IMR-90 (cell line): ENCODE measurements at regions not wholly inside any gene's neighbourhood (a gene's known extent, or its start where the extent isn't known, plus 50 kb on each side); places are given as distances from the start of the nearest gene placed in this dataset.
A peak's percentile ranks its signal among the peaks of the same experiment; 100 is the strongest.

Experiments
- ATAC-seq: fragments of 200-7000 bp; cut with Tn5 transposase; 2 replicates; pipeline ENCODE4 v1.9.1; 2020; ENCODE audit warnings: low read depth, mild to moderate bottlenecking, moderate library complexity
- BruUV-seq: library from RNA; stranded (reverse); fragments of 400-500 nt; replicated peaks from 2 replicates; lab custom pipeline; 2021; lab: Mats Ljungman, UMichigan
- CTCF ChIA-PET: fragments of 300-600 bp; formaldehyde crosslinking; extraction: SDS; loops from one replicate; lab custom pipeline; 2021; ENCODE audit warnings: antibody characterized with exemption; lab: Yijun Ruan, JAX
- POLR2A ChIA-PET: fragments of 300-600 bp; sonication (Branson Sonifier 250); formaldehyde crosslinking; loops from one replicate; lab custom pipeline; 2022; ENCODE audit warnings: antibody characterized with exemption; ENCODE audit not compliant: unreplicated experiment; lab: Charles Lee
- DNase-seq: peaks from one replicate; pipeline ENCODE4 v3.0.0; 2013
- H2AFZ ChIP-seq: replicated peaks from 2 replicates; pipeline ENCODE3; 2013; ENCODE audit warnings: low read length, mild to moderate bottlenecking; ENCODE audit not compliant: poor library complexity
- H2AK5ac ChIP-seq: 2 replicates; pipeline ENCODE4 v1.6.1; 2013; ENCODE audit warnings: low read depth, low read length, inconsistent platforms
- H2AK9ac ChIP-seq: replicated peaks from 2 replicates; pipeline ENCODE3; 2013; ENCODE audit warnings: mild to moderate bottlenecking, low read depth, low read length, moderate library complexity; ENCODE audit not compliant: poor library complexity
- H2BK120ac ChIP-seq: 2 replicates; pipeline ENCODE4 v1.6.1; 2013; ENCODE audit warnings: low read depth, low read length, inconsistent platforms
- H2BK15ac ChIP-seq: 3 replicates; pipeline ENCODE4 v1.6.1; 2013; ENCODE audit warnings: low read depth, low read length, inconsistent platforms
- H2BK20ac ChIP-seq: 2 replicates; pipeline ENCODE4 v1.6.1; 2013; ENCODE audit warnings: low read depth, mild to moderate bottlenecking, inconsistent platforms, low read length, moderate library complexity
- H2BK5ac ChIP-seq: 2 replicates; pipeline ENCODE4 v1.6.1; 2013; ENCODE audit warnings: mild to moderate bottlenecking, low read depth, low read length, inconsistent platforms; ENCODE audit not compliant: poor library complexity, severe bottlenecking
- H3K14ac ChIP-seq: replicated peaks from 2 replicates; pipeline ENCODE4 v1.6.1; 2013; ENCODE audit warnings: low read depth, low read length, inconsistent platforms
- H3K18ac ChIP-seq: 2 replicates; pipeline ENCODE4 v1.6.1; 2013; ENCODE audit warnings: low read depth, low read length, control low read depth
- H3K23ac ChIP-seq: 2 replicates; pipeline ENCODE4 v1.6.1; 2013; ENCODE audit warnings: low read depth, low read length, inconsistent platforms
- H3K27ac ChIP-seq: 2 replicates; pipeline ENCODE4 v1.5.1; 2013; ENCODE audit warnings: mild to moderate bottlenecking, control low read depth, low read length; ENCODE audit not compliant: insufficient read depth
- H3K27me3 ChIP-seq: 2 replicates; pipeline ENCODE4 v1.6.1; 2013; ENCODE audit warnings: low read length; ENCODE audit not compliant: control insufficient read depth, insufficient read depth
- H3K36me3 ChIP-seq: 2 replicates; pipeline ENCODE4 v1.6.1; 2013; ENCODE audit warnings: low read length, mixed read lengths; ENCODE audit not compliant: control insufficient read depth, insufficient read depth
- H3K4ac ChIP-seq: 2 replicates; pipeline ENCODE4 v1.6.1; 2013; ENCODE audit warnings: low read depth, low read length, inconsistent platforms
- H3K4me1 ChIP-seq: 2 replicates; pipeline ENCODE4 v1.6.1; 2013; ENCODE audit warnings: low read length, mixed read lengths; ENCODE audit not compliant: control insufficient read depth, insufficient read depth
- H3K4me2 ChIP-seq: 2 replicates; pipeline ENCODE4 v1.6.1; 2013; ENCODE audit warnings: low read depth, mild to moderate bottlenecking, control low read depth, low read length, moderate library complexity
- H3K4me3 ChIP-seq: 2 replicates; pipeline ENCODE4 v1.5.1; 2013; ENCODE audit warnings: low read depth, mild to moderate bottlenecking, control low read depth, low read length, moderate library complexity; ENCODE audit not compliant: insufficient read depth
- H3K56ac ChIP-seq: 2 replicates; pipeline ENCODE4 v1.6.1; 2013; ENCODE audit warnings: low read length, inconsistent platforms; ENCODE audit not compliant: insufficient read depth; ENCODE audit errors: extremely low read depth
- H3K79me1 ChIP-seq, 2 experiments: 2 replicates each; pipeline ENCODE4 v1.6.1; 2013; ENCODE audit warnings: low read length in 2 of 2, inconsistent platforms in 1 of 2, low read depth in 1 of 2
- H3K9ac ChIP-seq: 2 replicates; pipeline ENCODE4 v1.6.1; 2013; ENCODE audit warnings: low read depth, low read length, control low read depth
- H3K9me1 ChIP-seq: 2 replicates; pipeline ENCODE4 v1.6.1; 2013; ENCODE audit warnings: low read length, inconsistent platforms; ENCODE audit not compliant: insufficient read depth
- H3K9me3 ChIP-seq: 2 replicates; pipeline ENCODE4 v1.6.1; 2013; ENCODE audit warnings: low read length; ENCODE audit not compliant: control insufficient read depth, insufficient read depth
- H4K20me1 ChIP-seq: 2 replicates; pipeline ENCODE4 v1.6.1; 2013; ENCODE audit warnings: low read length, inconsistent platforms; ENCODE audit not compliant: insufficient read depth
- H4K5ac ChIP-seq: 2 replicates; pipeline ENCODE4 v1.6.1; 2013; ENCODE audit warnings: mild to moderate bottlenecking, low read depth, low read length, control low read depth
- H4K8ac ChIP-seq, 2 experiments: 2 replicates each; pipeline ENCODE4 v1.6.1; 2013; ENCODE audit warnings: low read depth in 2 of 2, low read length in 2 of 2, control low read depth in 1 of 2, inconsistent platforms in 1 of 2
- H4K91ac ChIP-seq: 2 replicates; pipeline ENCODE4 v1.6.1; 2013; ENCODE audit warnings: low read depth, low read length, inconsistent platforms; ENCODE audit not compliant: insufficient read depth
- CEBPB ChIP-seq: IDR thresholded peaks from 2 replicates; pipeline ENCODE4 v1.6.1; 2012; ENCODE audit warnings: low read depth, low read length, improper control_type of control experiment
- CHD1 ChIP-seq: IDR thresholded peaks from 2 replicates; pipeline ENCODE4 v1.6.1; 2012; ENCODE audit warnings: low read depth, low read length, improper control_type of control experiment
- MAFK ChIP-seq: IDR thresholded peaks from 2 replicates; pipeline ENCODE4 v1.6.1; 2012; ENCODE audit warnings: low read depth, low read length, improper control_type of control experiment
- MAZ ChIP-seq: IDR thresholded peaks from 2 replicates; pipeline ENCODE4 v1.6.1; 2012; ENCODE audit warnings: low read depth, mild to moderate bottlenecking, low read length, improper control_type of control experiment, moderate library complexity, borderline replicate concordance
- NFE2L2 ChIP-seq: fragments of 150-350 bp; IDR thresholded peaks from 2 replicates; pipeline ENCODE4 v1.6.1; 2016; ENCODE audit warnings: low read depth, mild to moderate bottlenecking, low read length
- POLR2A ChIP-seq: IDR thresholded peaks from 2 replicates; pipeline ENCODE4 v1.6.1; 2012; ENCODE audit warnings: mild to moderate bottlenecking, low read depth, low read length
- RCOR1 ChIP-seq: IDR thresholded peaks from 2 replicates; pipeline ENCODE4 v1.6.1; 2012; ENCODE audit warnings: mild to moderate bottlenecking, low read length, improper control_type of control experiment; ENCODE audit not compliant: insufficient replicate concordance
- RFX5 ChIP-seq: IDR thresholded peaks from 2 replicates; pipeline ENCODE4 v1.8.0; 2012; ENCODE audit warnings: low read depth, mild to moderate bottlenecking, low read length, moderate library complexity
- SMC3 ChIP-seq: fragments of 150-350 bp; IDR thresholded peaks from 2 replicates; pipeline ENCODE4 v1.6.1; 2016; ENCODE audit warnings: low read depth, mild to moderate bottlenecking, antibody characterized with exemption, low read length, moderate library complexity
- USF2 ChIP-seq: fragments of 150-350 bp; IDR thresholded peaks from 2 replicates; pipeline ENCODE4 v1.6.1; 2017; ENCODE audit warnings: mild to moderate bottlenecking, antibody characterized with exemption, low read length, low read depth
- WGBS, 2 experiments: methylation state at CpG; one replicate each; pipeline versions ENCODE4 v1.1.5 to v1.1.7; 2013; ENCODE audit warnings: missing lambda C conversion rate in 2 of 2; ENCODE audit not compliant: insufficient read length in 1 of 2; ENCODE audit errors: extremely low coverage in 2 of 2; 5-methylcytosine and 5-hydroxymethylcytosine counted together
- dilution Hi-C: fragments of 300-500 bp; cut with HindIII; formaldehyde crosslinking; loops from one replicate; pipeline ENCODE4 v1.14.3; 2018; ENCODE audit warnings: low sequenced_read_pairs; ENCODE audit not compliant: unreplicated experiment
- in situ Hi-C: fragments of 300-500 bp; cut with MboI; formaldehyde crosslinking; loops from 3 replicates; pipeline ENCODE4 v1.14.3; 2019; ENCODE audit warnings: low sequenced_read_pairs, inconsistent platforms, mixed read lengths
- intact Hi-C: fragments of 100-400 bp; cut with micrococcal nuclease; formaldehyde crosslinking; loops from 2 replicates; pipeline ENCODE4 v1.10.0; 2022
- TF ChIP-seq, protein P1 (sequence below): fragments of 150-350 bp; IDR thresholded peaks from 2 replicates; pipeline ENCODE4 v1.6.1; 2016; ENCODE audit warnings: low read depth, mild to moderate bottlenecking, low read length, moderate library complexity, borderline replicate concordance

DNA sequence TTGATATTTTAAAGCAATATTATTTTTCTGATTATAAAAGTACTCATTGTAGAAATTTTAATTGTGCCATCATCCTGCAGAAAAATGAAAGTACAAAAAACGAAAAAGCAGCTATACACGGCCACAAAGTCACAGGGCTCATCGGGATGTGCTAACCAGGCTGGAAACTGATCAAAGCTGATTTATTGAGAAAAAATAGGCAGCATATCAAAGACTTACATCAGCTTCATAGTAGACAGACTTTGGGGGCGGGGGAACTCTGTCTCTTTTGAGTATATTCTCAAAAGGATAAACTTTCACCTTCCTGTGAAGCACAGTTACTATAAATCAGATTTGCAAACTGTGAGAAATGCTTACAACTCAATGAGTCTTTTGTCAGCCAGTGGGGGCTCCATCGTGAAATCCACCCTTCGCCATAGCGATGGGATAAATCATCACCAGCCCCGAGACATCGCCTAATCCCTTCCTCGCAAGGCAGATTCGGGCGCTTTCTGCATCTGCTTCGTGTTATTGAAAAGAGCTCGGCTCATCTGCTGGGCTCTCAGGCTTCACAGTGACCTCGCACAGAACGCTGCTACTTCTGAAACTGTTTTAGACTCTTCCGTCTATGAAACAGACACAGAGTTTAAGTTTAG lies 69.2 kb upstream of the ERG start (continued):
- TF ChIP-seq, protein P1, sequence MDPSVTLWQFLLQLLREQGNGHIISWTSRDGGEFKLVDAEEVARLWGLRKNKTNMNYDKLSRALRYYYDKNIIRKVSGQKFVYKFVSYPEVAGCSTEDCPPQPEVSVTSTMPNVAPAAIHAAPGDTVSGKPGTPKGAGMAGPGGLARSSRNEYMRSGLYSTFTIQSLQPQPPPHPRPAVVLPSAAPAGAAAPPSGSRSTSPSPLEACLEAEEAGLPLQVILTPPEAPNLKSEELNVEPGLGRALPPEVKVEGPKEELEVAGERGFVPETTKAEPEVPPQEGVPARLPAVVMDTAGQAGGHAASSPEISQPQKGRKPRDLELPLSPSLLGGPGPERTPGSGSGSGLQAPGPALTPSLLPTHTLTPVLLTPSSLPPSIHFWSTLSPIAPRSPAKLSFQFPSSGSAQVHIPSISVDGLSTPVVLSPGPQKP = no peak
- TF ChIP-seq RCOR1 (no peak), RFX5 (no peak)

GRCh38 chr21:38567970-38568360 lies 69.7 kb upstream of the ERG start:
- ATAC-seq (peak; percentile 11; the same call in 1 of the 2 replicates), DNase-seq (no peak)
- WGBS, 2 experiments = 30% methylated on average over 2 of the region's 7 CpGs; no CpG with 5 or more reads in 1 of the 2 experiments
- H3K4me2 ChIP-seq = peak overlapping the region; percentile 60; the same call in 1 of the 2 replicates
- ChIA-PET CTCF (no interaction called here), POLR2A (no interaction called here)
- dilution Hi-C loops (no loop called here), in situ Hi-C loops (no loop called here), intact Hi-C loops (no loop called here)
- H3K79me1 ChIP-seq = no peaks in the 10 kb centered on the region
- H3K9me1 ChIP-seq = no peaks in the 10 kb centered on the region
- H3K4ac ChIP-seq = no peak overlapping the region
- H3K9me3 ChIP-seq = no peaks in the 10 kb centered on the region
- no peaks in the 10 kb centered on the region for H4K20me1 ChIP-seq
- H2BK20ac ChIP-seq = no peak overlapping the region
- no peak overlapping the region for H2BK15ac ChIP-seq
- H3K27me3 ChIP-seq = peaks cover 20% of the 10 kb centered on the region
- H4K8ac ChIP-seq = no peak overlapping the region
- H2AK9ac ChIP-seq = no peak overlapping the region
- H3K27ac ChIP-seq = no peak overlapping the region
- H2AFZ ChIP-seq = no peak overlapping the region
- TF ChIP-seq SMC3 = no peak
- TF ChIP-seq, protein P1 = no peak
- TF ChIP-seq NFE2L2 = no peak
- no peak for TF ChIP-seq POLR2A
- TF ChIP-seq RFX5 = no peak
- TF ChIP-seq CEBPB = no peak
- no peak for TF ChIP-seq CHD1
- no peak for TF ChIP-seq MAZ
- TF ChIP-seq MAFK = no peak
- no peak for TF ChIP-seq USF2
- H3K4me1 ChIP-seq = no peaks in the 10 kb centered on the region
- H3K23ac ChIP-seq = no peak overlapping the region
- no peak overlapping the region for H4K5ac ChIP-seq
- no peak overlapping the region for H3K14ac ChIP-seq
- H3K56ac ChIP-seq = no peak overlapping the region
- no peaks in the 10 kb centered on the region for H3K36me3 ChIP-seq
- H2BK120ac ChIP-seq = no peak overlapping the region
- no TSS peak for BruUV-seq
- H3K18ac ChIP-seq = no peak overlapping the region
- no peak overlapping the region for H3K4me3 ChIP-seq
- H2AK5ac ChIP-seq = no peak overlapping the region
- no peak overlapping the region for H4K91ac ChIP-seq
- H2BK5ac ChIP-seq = no peak overlapping the region
- H3K9ac ChIP-seq = no peak overlapping the region
